ENCODE measurements at regions not wholly inside any gene's neighbourhood (a gene's known extent, or its start where the extent isn't known, plus 50 kb on each side); places are given as distances from the start of the nearest gene placed in this dataset.

DNA sequence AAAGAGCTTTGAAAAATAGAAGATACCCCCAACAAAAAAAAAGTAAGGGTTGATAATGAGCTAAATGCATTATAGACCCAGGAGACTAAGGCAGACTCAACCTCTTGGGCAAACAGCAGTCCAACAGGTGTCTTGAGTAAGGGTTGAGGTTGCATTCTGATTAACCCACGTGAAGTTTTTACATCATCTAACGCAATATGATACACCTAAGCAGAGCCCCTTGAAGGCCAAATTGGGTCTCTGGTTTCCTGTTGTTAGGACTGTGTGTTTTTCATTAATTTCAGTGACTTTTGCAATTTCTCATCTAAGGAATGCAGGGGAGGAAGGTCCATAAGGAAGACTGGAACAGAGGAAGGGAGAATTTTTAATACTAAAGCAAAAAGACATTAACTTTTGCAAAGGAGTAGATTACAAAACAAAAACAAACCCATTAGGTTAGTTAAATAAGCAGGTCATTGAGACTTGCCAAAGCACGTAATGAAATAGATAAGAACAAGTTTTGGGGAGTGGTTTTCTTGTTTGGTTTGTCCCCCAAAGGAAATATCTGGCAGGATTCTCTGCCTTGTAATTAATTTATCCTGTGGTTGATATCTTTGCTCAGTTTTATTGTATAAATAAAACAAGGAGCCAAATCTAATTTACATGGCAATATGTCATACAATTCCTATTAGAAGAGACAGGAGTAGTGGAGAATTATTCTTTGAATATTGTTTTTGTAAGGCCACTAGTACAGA is 244.3 kb downstream of the ETAA1 start:
- H3K4me3 ChIP-seq (replicated peaks in 1 of 3; ENCODE audit: low read depth in 2 of 3, low read length in 3 of 3): no peak overlapping the region
- no peaks in the 10 kb centered on the region for H4K20me1 ChIP-seq (ENCODE audit: insufficient read depth, low read length)
- no peak overlapping the region for H3K4me3 Mint-ChIP-seq
- no peak overlapping the region for H2AFZ ChIP-seq (ENCODE audit: insufficient read depth, low read depth, low read length, poor library complexity, severe bottlenecking)
- DNase-seq: no peak
- no peak overlapping the region for H3K27ac Mint-ChIP-seq
- peaks cover under 1 to 7% (median 4%) of the 10 kb centered on the region in 7 donors for H3K9me3 Mint-ChIP-seq
- H3K27me3 Mint-ChIP-seq (ENCODE audit: low read depth in 3 of 3): no peaks in the 10 kb centered on the region
- H3K27ac ChIP-seq (ENCODE audit: low read depth in 1 of 2, low read length in 2 of 2): no peak overlapping the region
- WGBS (ENCODE audit: insufficient coverage): 60% methylated on average over 1 of the region's 3 CpGs
- TF ChIP-seq, protein P1, sequence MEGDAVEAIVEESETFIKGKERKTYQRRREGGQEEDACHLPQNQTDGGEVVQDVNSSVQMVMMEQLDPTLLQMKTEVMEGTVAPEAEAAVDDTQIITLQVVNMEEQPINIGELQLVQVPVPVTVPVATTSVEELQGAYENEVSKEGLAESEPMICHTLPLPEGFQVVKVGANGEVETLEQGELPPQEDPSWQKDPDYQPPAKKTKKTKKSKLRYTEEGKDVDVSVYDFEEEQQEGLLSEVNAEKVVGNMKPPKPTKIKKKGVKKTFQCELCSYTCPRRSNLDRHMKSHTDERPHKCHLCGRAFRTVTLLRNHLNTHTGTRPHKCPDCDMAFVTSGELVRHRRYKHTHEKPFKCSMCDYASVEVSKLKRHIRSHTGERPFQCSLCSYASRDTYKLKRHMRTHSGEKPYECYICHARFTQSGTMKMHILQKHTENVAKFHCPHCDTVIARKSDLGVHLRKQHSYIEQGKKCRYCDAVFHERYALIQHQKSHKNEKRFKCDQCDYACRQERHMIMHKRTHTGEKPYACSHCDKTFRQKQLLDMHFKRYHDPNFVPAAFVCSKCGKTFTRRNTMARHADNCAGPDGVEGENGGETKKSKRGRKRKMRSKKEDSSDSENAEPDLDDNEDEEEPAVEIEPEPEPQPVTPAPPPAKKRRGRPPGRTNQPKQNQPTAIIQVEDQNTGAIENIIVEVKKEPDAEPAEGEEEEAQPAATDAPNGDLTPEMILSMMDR (IDR thresholded peaks at IDR 0.05): no peak
- no peaks in the 10 kb centered on the region for H3K4me1 Mint-ChIP-seq
- peaks cover 3 to 4% of the 10 kb centered on the region in 2 donors for H3K9me3 ChIP-seq (replicated peaks in 1 of 2; ENCODE audit: control insufficient read depth in 1 of 2, insufficient read depth in 1 of 2, low read length in 2 of 2)
- no peaks in the 10 kb centered on the region for H3K4me1 ChIP-seq (ENCODE audit: control insufficient read depth in 1 of 2, insufficient read depth in 2 of 2, low read length in 2 of 2)
- H3K79me2 ChIP-seq (ENCODE audit: insufficient read depth, low read length): no peaks in the 10 kb centered on the region
- H3K36me3 Mint-ChIP-seq: no peaks in the 10 kb centered on the region
- no peak overlapping the region for H3K9ac ChIP-seq (ENCODE audit: insufficient read depth, low read length, poor library complexity, severe bottlenecking)
- intact Hi-C loops (cut with micrococcal nuclease): no loop called here
- no peaks in the 10 kb centered on the region for H3K36me3 ChIP-seq (replicated peaks in 1 of 2; ENCODE audit: control insufficient read depth in 1 of 2, insufficient read depth in 2 of 2, low read length in 2 of 2)
- H3K27me3 ChIP-seq (ENCODE audit: control insufficient read depth in 2 of 2, insufficient read depth in 2 of 2, low read length in 2 of 2): no peaks in the 10 kb centered on the region
- no peak overlapping the region for H3K4me2 ChIP-seq (replicated peaks; ENCODE audit: extremely low read depth, low read length, poor library complexity, severe bottlenecking)

- Histone ChIP-seq H3K4me1 (ENCODE audit: control insufficient read depth in 1 of 2, insufficient read depth in 2 of 2, low read length in 2 of 2) (no peaks in the 10 kb centered on the region), H3K9ac (ENCODE audit: insufficient read depth, low read length, poor library complexity, severe bottlenecking) (no peak overlapping the region), H2AFZ (ENCODE audit: insufficient read depth, low read depth, low read length, poor library complexity, severe bottlenecking) (no peak overlapping the region), H3K79me2 (ENCODE audit: insufficient read depth, low read length) (no peaks in the 10 kb centered on the region), H4K20me1 (ENCODE audit: insufficient read depth, low read length) (no peaks in the 10 kb centered on the region), H3K27ac (ENCODE audit: low read depth in 1 of 2, low read length in 2 of 2) (no peak overlapping the region), H3K4me2 (replicated peaks; ENCODE audit: extremely low read depth, low read length, poor library complexity, severe bottlenecking) (no peak overlapping the region), H3K9me3 (replicated peaks in 1 of 2; ENCODE audit: control insufficient read depth in 1 of 2, insufficient read depth in 1 of 2, low read length in 2 of 2) (peaks cover 8 to 10% of the 10 kb centered on the region in 2 donors), H3K4me3 (replicated peaks in 1 of 3; ENCODE audit: low read depth in 2 of 3, low read length in 3 of 3) (no peak overlapping the region), H3K27me3 (ENCODE audit: control insufficient read depth in 2 of 2, insufficient read depth in 2 of 2, low read length in 2 of 2) (no peaks in the 10 kb centered on the region), H3K36me3 (replicated peaks in 1 of 2; ENCODE audit: control insufficient read depth in 1 of 2, insufficient read depth in 2 of 2, low read length in 2 of 2) (no peaks in the 10 kb centered on the region)
- intact Hi-C loops (cut with micrococcal nuclease): no loop called here
- H3K36me3 Mint-ChIP-seq: no peaks in the 10 kb centered on the region
- no peak for DNase-seq
- H3K4me3 Mint-ChIP-seq: no peak overlapping the region
- H3K9me3 Mint-ChIP-seq: peaks cover 4 to 12% (median 8%) of the 10 kb centered on the region in 7 donors
- TF ChIP-seq, protein P1 (IDR thresholded peaks at IDR 0.05): no peak
- H3K27me3 Mint-ChIP-seq (ENCODE audit: low read depth in 3 of 3): no peaks in the 10 kb centered on the region
- no peaks in the 10 kb centered on the region for H3K4me1 Mint-ChIP-seq
- WGBS (ENCODE audit: insufficient coverage): 93% methylated on average over 3 of the region's 4 CpGs
- H3K27ac Mint-ChIP-seq: no peak overlapping the region
Measured at GRCh38 chr2:67642046-67642382, 244.9 kb downstream of the ETAA1 start.
